ENCODE measurements at regions not wholly inside any gene's neighbourhood (a gene's known extent, or its start where the extent isn't known, plus 50 kb on each side); places are given as distances from the start of the nearest gene placed in this dataset.

GRCh38 chr6:15715060-15715459 is 52.2 kb upstream of the DTNBP1 start:
- no peak for DNase-seq

GRCh38 chr6:15714658-15715057 is 51.8 kb upstream of the DTNBP1 start:
- no peak for DNase-seq

- DNase-seq, result no peak
Observed at GRCh38 chr6:15713325-15713724, 50.5 kb upstream of the DTNBP1 start.

- no peak for DNase-seq
Observed at GRCh38 chr6:15712797-15713196, 50.0 kb upstream of the DTNBP1 start.
